ENCODE measurements at regions not wholly inside any gene's neighbourhood (a gene's known extent, or its start where the extent isn't known, plus 50 kb on each side); places are given as distances from the start of the nearest gene placed in this dataset.

- DNase-seq, result no peak
Measured at GRCh38 chr1:209249785-209250440, 333.6 kb upstream of the CAMK1G start.

- no peak for DNase-seq
Measured at GRCh38 chr1:209250861-209251636, 332.5 kb upstream of the CAMK1G start.

GRCh38 chr1:209256766-209257350 lies 326.7 kb upstream of the CAMK1G start:
- DNase-seq, result no peak

- no peak for DNase-seq
Measured at GRCh38 chr1:209257454-209257853, 326.1 kb upstream of the CAMK1G start.

- DNase-seq, result no peak
Measured at GRCh38 chr1:209260136-209260535, 323.4 kb upstream of the CAMK1G start.

GRCh38 chr1:209262631-209263030 lies 320.9 kb upstream of the CAMK1G start:
- no peak for DNase-seq

- no peak for DNase-seq
Measured at GRCh38 chr1:209265301-209265700, 318.2 kb upstream of the CAMK1G start.

GRCh38 chr1:209266590-209267205 lies 316.8 kb upstream of the CAMK1G start:
- no peak for DNase-seq

- DNase-seq, result no peak
Measured at GRCh38 chr1:209267968-209268367, 315.5 kb upstream of the CAMK1G start.

GRCh38 chr1:209268479-209268878 lies 315.0 kb upstream of the CAMK1G start:
- DNase-seq, result no peak

- no peak for DNase-seq
Measured at GRCh38 chr1:209276321-209276720, 307.2 kb upstream of the CAMK1G start.

GRCh38 chr1:209277662-209278061 lies 305.9 kb upstream of the CAMK1G start:
- DNase-seq, result no peak

GRCh38 chr1:209291715-209292114 lies 291.8 kb upstream of the CAMK1G start:
- no peak for DNase-seq

- DNase-seq, result no peak
Measured at GRCh38 chr1:209302779-209303568, 280.5 kb upstream of the CAMK1G start.

GRCh38 chr1:209304166-209304565 lies 279.3 kb upstream of the CAMK1G start:
- DNase-seq, result no peak

GRCh38 chr1:209305221-209305954 lies 278.1 kb upstream of the CAMK1G start:
- DNase-seq, result no peak

- no peak for DNase-seq
Measured at GRCh38 chr1:209307846-209308245, 275.7 kb upstream of the CAMK1G start.

GRCh38 chr1:209309198-209309597 lies 274.3 kb upstream of the CAMK1G start:
- no peak for DNase-seq

- no peak for DNase-seq
Measured at GRCh38 chr1:209311770-209312169, 271.7 kb upstream of the CAMK1G start.

GRCh38 chr1:209316929-209317328 lies 266.6 kb upstream of the CAMK1G start:
- no peak for DNase-seq

GRCh38 chr1:209318181-209319056 lies 265.1 kb upstream of the CAMK1G start:
- no peak for DNase-seq

All from AML-193 (cell line).